ENCODE measurements at regions not wholly inside any gene's neighbourhood (a gene's known extent, or its start where the extent isn't known, plus 50 kb on each side); places are given as distances from the start of the nearest gene placed in this dataset.

- H3K9me1 ChIP-seq (ENCODE audit: control insufficient read depth, extremely low read depth, insufficient read depth, low read length) = no peaks in the 10 kb centered on the region
These were observed 442.9 kb downstream of the NTRK2 start for GRCh38 chr9:85112391-85112790.

GRCh38 chr9:85108746-85109145, 439.2 kb downstream of the NTRK2 start:
- H3K9me1 ChIP-seq (ENCODE audit: control insufficient read depth, extremely low read depth, insufficient read depth, low read length) = no peaks in the 10 kb centered on the region
- no peaks in the 10 kb centered on the region for H3K36me3 ChIP-seq (ENCODE audit: control insufficient read depth in 2 of 2, extremely low read depth in 1 of 2, insufficient read depth in 2 of 2, low read length in 2 of 2)
- FAIRE-seq = no peak
- no peaks in the 10 kb centered on the region for H3K79me2 ChIP-seq (ENCODE audit: control insufficient read depth, insufficient read depth, low read length)
- H3K27me3 ChIP-seq (ENCODE audit: control insufficient read depth, extremely low read depth, insufficient read depth, low read length) = no peaks in the 10 kb centered on the region
- no peak for DNase-seq (ENCODE audit: low read depth, low spot score)
- no peak overlapping the region for H3K4me2 ChIP-seq (ENCODE audit: control insufficient read depth, extremely low read depth, insufficient read depth, low read depth, low read length)
- H3K9me3 ChIP-seq (ENCODE audit: control insufficient read depth, low read depth, low read length) = no peaks in the 10 kb centered on the region
- no peak overlapping the region for H3K4me3 ChIP-seq (ENCODE audit: control insufficient read depth in 2 of 3, extremely low read depth in 1 of 3, insufficient read depth in 2 of 3, low read depth in 1 of 3, low read length in 3 of 3)
- dilution Hi-C loops (cut with MboI; ENCODE audit: extremely low pct_ligation_motif_present, low sequenced_read_pairs) = no loop called here
- no peak overlapping the region for H3K27ac ChIP-seq (ENCODE audit: control insufficient read depth, insufficient read depth, low read length)
- H3K4me1 ChIP-seq (ENCODE audit: control insufficient read depth, extremely low read depth, insufficient read depth, low read length) = no peaks in the 10 kb centered on the region
- H4K20me1 ChIP-seq (ENCODE audit: control insufficient read depth, extremely low read depth, insufficient read depth, low read length) = no peaks in the 10 kb centered on the region
- TF ChIP-seq EZH2 (IDR thresholded peaks at IDR 0.05; ENCODE audit: low read length) = no peak
- no peak for TF ChIP-seq CTCF (optimal IDR thresholded peaks at IDR 0.05 in 1 of 3, IDR thresholded peaks at IDR 0.05 in 1 of 3, conservative IDR thresholded peaks at IDR 0.05 in 1 of 3; ENCODE audit: extremely low read depth in 1 of 3, insufficient read depth in 2 of 3, low read length in 3 of 3)
- H2AFZ ChIP-seq (ENCODE audit: control insufficient read depth, low read length) = no peak overlapping the region
- H3K9ac ChIP-seq (ENCODE audit: control insufficient read depth, extremely low read depth, insufficient read depth, low read length) = no peak overlapping the region

More at GRCh38 chr9:85112391-85112790, 442.9 kb downstream of the NTRK2 start:
- no peak overlapping the region for H2AFZ ChIP-seq (ENCODE audit: control insufficient read depth, low read length)
- no peaks in the 10 kb centered on the region for H3K27me3 ChIP-seq (ENCODE audit: control insufficient read depth, extremely low read depth, insufficient read depth, low read length)
- dilution Hi-C loops (cut with MboI; ENCODE audit: extremely low pct_ligation_motif_present, low sequenced_read_pairs) = no loop called here
- no peak overlapping the region for H3K4me2 ChIP-seq (ENCODE audit: control insufficient read depth, extremely low read depth, insufficient read depth, low read depth, low read length)
- H3K4me1 ChIP-seq (ENCODE audit: control insufficient read depth, extremely low read depth, insufficient read depth, low read length) = peaks cover 14% of the 10 kb centered on the region
- FAIRE-seq (no peak), DNase-seq (ENCODE audit: low read depth, low spot score) (no peak)
- no peaks in the 10 kb centered on the region for H4K20me1 ChIP-seq (ENCODE audit: control insufficient read depth, extremely low read depth, insufficient read depth, low read length)
- H3K4me3 ChIP-seq (ENCODE audit: control insufficient read depth in 2 of 3, extremely low read depth in 1 of 3, insufficient read depth in 2 of 3, low read depth in 1 of 3, low read length in 3 of 3) = no peak overlapping the region
- TF ChIP-seq EZH2 (IDR thresholded peaks at IDR 0.05; ENCODE audit: low read length) = no peak
- TF ChIP-seq CTCF (optimal IDR thresholded peaks at IDR 0.05 in 1 of 3, IDR thresholded peaks at IDR 0.05 in 1 of 3, conservative IDR thresholded peaks at IDR 0.05 in 1 of 3; ENCODE audit: extremely low read depth in 1 of 3, insufficient read depth in 2 of 3, low read length in 3 of 3) = no peak
- H3K9ac ChIP-seq (ENCODE audit: control insufficient read depth, extremely low read depth, insufficient read depth, low read length) = no peak overlapping the region
- no peaks in the 10 kb centered on the region for H3K36me3 ChIP-seq (ENCODE audit: control insufficient read depth in 2 of 2, extremely low read depth in 1 of 2, insufficient read depth in 2 of 2, low read length in 2 of 2)
- no peaks in the 10 kb centered on the region for H3K79me2 ChIP-seq (ENCODE audit: control insufficient read depth, insufficient read depth, low read length)
- no peaks in the 10 kb centered on the region for H3K9me3 ChIP-seq (ENCODE audit: control insufficient read depth, low read depth, low read length)
- no peak overlapping the region for H3K27ac ChIP-seq (ENCODE audit: control insufficient read depth, insufficient read depth, low read length)
